Renal cortex interstitium (tissue), 11 donors: ENCODE measurements at regions not wholly inside any gene's neighbourhood (a gene's known extent, or its start where the extent isn't known, plus 50 kb on each side); places are given as distances from the start of the nearest gene placed in this dataset.

Experiments used
- DNase-seq, 11 donors: peaks; one replicate each; pipeline ENCODE4 v3.0.0-alpha.2; 2013; ENCODE audit warnings: low read depth in 9 of 11, low spot score in 4 of 11; ENCODE audit errors: extremely low read depth in 1 of 11

GRCh38 chr1:213371847-213372619 lies 321.0 kb downstream of the RPS6KC1 start:
- no peak for DNase-seq

GRCh38 chr1:213374369-213374768 lies 323.3 kb downstream of the RPS6KC1 start:
- DNase-seq: peak in 10 of 11 donors; percentile 38 to 74 (median 53)

- no peak for DNase-seq
These were observed 324.0 kb downstream of the RPS6KC1 start for GRCh38 chr1:213375002-213375401.

- DNase-seq: no peak
These were observed 325.9 kb downstream of the RPS6KC1 start for GRCh38 chr1:213376862-213377372.

GRCh38 chr1:213380865-213381264 lies 329.8 kb downstream of the RPS6KC1 start:
- no peak for DNase-seq

- DNase-seq: peak in 6 of 11 donors; percentile 17 to 35 (median 24)
These were observed 330.6 kb downstream of the RPS6KC1 start for GRCh38 chr1:213381572-213382084.

GRCh38 chr1:213383465-213383864 lies 332.4 kb downstream of the RPS6KC1 start:
- DNase-seq: no peak

- no peak for DNase-seq
These were observed 334.2 kb downstream of the RPS6KC1 start for GRCh38 chr1:213385201-213385600.

- DNase-seq: no peak
These were observed 334.8 kb downstream of the RPS6KC1 start for GRCh38 chr1:213385806-213386324.

- DNase-seq: no peak
These were observed 336.5 kb downstream of the RPS6KC1 start for GRCh38 chr1:213387380-213388015.

GRCh38 chr1:213388199-213388598 lies 337.2 kb downstream of the RPS6KC1 start:
- DNase-seq: no peak

GRCh38 chr1:213389061-213389581 lies 338.1 kb downstream of the RPS6KC1 start:
- no peak for DNase-seq

- no peak for DNase-seq
These were observed 340.4 kb downstream of the RPS6KC1 start for GRCh38 chr1:213391445-213391844.

- no peak for DNase-seq
These were observed 342.8 kb downstream of the RPS6KC1 start for GRCh38 chr1:213393860-213394259.

GRCh38 chr1:213394837-213395236 lies 343.8 kb downstream of the RPS6KC1 start:
- no peak for DNase-seq

GRCh38 chr1:213397638-213398037 lies 346.6 kb downstream of the RPS6KC1 start:
- no peak for DNase-seq

GRCh38 chr1:213399695-213400094 lies 348.7 kb downstream of the RPS6KC1 start:
- DNase-seq: no peak

- DNase-seq: no peak
These were observed 358.2 kb downstream of the RPS6KC1 start for GRCh38 chr1:213409208-213409631.

- no peak for DNase-seq
These were observed 358.9 kb downstream of the RPS6KC1 start for GRCh38 chr1:213409971-213410370.

GRCh38 chr1:213414346-213414745 lies 363.3 kb downstream of the RPS6KC1 start:
- no peak for DNase-seq
